H1 (cell line): ENCODE measurements at regions not wholly inside any gene's neighbourhood (a gene's known extent, or its start where the extent isn't known, plus 50 kb on each side); places are given as distances from the start of the nearest gene placed in this dataset.

Experiments used
- CTBP2 ChIP-seq: IDR thresholded peaks from 2 replicates; pipeline ENCODE4 v1.7.0; 2011; ENCODE audit warnings: borderline replicate concordance, mild to moderate bottlenecking, moderate library complexity, mixed read lengths, low read length; ENCODE audit not compliant: insufficient read depth, insufficient read length
- EP300 ChIP-seq, 2 experiments: IDR thresholded peaks; 1 replicate in 1 of 2; 2 replicates in 1 of 2; pipeline ENCODE4 v1.6.1; 2011 to 2012; ENCODE audit warnings: low read depth in 2 of 2, low read length in 2 of 2, mild to moderate bottlenecking in 2 of 2, borderline replicate concordance in 1 of 2, inconsistent platforms in 1 of 2, moderate library complexity in 1 of 2
- TF ChIP-seq, protein P1 (sequence below): fragments of 300-600 bp; sonication (generic); IDR thresholded peaks from 2 replicates; pipeline ENCODE4 v1.7.1; 2012; ENCODE audit warnings: low read length, moderate library complexity, mild to moderate bottlenecking, inconsistent platforms; ENCODE audit not compliant: insufficient replicate concordance

DNA sequence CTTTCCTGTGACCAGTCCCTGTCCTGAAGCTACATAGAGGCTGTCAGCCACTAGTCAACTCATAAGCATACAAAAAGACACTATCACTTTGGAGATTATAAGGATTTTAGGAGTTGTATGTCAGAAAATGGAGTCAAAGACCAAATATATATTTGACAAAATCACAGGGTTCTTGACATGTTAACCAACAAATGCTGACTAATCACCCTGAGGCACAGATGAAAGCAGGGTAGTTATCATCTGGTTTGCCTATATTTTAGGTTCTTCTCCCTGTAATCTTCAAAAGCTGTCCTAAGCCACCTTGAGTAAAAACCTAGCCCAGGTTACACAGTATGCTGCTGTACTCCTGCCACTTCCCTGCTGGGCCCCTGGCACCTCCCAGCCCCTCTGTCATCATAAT, 64.7 kb upstream of the ERCC6L2 start (continued):
- TF ChIP-seq, protein P1, sequence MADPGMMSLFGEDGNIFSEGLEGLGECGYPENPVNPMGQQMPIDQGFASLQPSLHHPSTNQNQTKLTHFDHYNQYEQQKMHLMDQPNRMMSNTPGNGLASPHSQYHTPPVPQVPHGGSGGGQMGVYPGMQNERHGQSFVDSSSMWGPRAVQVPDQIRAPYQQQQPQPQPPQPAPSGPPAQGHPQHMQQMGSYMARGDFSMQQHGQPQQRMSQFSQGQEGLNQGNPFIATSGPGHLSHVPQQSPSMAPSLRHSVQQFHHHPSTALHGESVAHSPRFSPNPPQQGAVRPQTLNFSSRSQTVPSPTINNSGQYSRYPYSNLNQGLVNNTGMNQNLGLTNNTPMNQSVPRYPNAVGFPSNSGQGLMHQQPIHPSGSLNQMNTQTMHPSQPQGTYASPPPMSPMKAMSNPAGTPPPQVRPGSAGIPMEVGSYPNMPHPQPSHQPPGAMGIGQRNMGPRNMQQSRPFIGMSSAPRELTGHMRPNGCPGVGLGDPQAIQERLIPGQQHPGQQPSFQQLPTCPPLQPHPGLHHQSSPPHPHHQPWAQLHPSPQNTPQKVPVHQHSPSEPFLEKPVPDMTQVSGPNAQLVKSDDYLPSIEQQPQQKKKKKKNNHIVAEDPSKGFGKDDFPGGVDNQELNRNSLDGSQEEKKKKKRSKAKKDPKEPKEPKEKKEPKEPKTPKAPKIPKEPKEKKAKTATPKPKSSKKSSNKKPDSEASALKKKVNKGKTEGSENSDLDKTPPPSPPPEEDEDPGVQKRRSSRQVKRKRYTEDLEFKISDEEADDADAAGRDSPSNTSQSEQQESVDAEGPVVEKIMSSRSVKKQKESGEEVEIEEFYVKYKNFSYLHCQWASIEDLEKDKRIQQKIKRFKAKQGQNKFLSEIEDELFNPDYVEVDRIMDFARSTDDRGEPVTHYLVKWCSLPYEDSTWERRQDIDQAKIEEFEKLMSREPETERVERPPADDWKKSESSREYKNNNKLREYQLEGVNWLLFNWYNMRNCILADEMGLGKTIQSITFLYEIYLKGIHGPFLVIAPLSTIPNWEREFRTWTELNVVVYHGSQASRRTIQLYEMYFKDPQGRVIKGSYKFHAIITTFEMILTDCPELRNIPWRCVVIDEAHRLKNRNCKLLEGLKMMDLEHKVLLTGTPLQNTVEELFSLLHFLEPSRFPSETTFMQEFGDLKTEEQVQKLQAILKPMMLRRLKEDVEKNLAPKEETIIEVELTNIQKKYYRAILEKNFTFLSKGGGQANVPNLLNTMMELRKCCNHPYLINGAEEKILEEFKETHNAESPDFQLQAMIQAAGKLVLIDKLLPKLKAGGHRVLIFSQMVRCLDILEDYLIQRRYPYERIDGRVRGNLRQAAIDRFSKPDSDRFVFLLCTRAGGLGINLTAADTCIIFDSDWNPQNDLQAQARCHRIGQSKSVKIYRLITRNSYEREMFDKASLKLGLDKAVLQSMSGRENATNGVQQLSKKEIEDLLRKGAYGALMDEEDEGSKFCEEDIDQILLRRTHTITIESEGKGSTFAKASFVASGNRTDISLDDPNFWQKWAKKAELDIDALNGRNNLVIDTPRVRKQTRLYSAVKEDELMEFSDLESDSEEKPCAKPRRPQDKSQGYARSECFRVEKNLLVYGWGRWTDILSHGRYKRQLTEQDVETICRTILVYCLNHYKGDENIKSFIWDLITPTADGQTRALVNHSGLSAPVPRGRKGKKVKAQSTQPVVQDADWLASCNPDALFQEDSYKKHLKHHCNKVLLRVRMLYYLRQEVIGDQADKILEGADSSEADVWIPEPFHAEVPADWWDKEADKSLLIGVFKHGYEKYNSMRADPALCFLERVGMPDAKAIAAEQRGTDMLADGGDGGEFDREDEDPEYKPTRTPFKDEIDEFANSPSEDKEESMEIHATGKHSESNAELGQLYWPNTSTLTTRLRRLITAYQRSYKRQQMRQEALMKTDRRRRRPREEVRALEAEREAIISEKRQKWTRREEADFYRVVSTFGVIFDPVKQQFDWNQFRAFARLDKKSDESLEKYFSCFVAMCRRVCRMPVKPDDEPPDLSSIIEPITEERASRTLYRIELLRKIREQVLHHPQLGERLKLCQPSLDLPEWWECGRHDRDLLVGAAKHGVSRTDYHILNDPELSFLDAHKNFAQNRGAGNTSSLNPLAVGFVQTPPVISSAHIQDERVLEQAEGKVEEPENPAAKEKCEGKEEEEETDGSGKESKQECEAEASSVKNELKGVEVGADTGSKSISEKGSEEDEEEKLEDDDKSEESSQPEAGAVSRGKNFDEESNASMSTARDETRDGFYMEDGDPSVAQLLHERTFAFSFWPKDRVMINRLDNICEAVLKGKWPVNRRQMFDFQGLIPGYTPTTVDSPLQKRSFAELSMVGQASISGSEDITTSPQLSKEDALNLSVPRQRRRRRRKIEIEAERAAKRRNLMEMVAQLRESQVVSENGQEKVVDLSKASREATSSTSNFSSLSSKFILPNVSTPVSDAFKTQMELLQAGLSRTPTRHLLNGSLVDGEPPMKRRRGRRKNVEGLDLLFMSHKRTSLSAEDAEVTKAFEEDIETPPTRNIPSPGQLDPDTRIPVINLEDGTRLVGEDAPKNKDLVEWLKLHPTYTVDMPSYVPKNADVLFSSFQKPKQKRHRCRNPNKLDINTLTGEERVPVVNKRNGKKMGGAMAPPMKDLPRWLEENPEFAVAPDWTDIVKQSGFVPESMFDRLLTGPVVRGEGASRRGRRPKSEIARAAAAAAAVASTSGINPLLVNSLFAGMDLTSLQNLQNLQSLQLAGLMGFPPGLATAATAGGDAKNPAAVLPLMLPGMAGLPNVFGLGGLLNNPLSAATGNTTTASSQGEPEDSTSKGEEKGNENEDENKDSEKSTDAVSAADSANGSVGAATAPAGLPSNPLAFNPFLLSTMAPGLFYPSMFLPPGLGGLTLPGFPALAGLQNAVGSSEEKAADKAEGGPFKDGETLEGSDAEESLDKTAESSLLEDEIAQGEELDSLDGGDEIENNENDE: no peak
- TF ChIP-seq CTBP2 (no peak), EP300 (IDR thresholded peaks at IDR 0.05; ENCODE audit: borderline replicate concordance in 1 of 2, low read depth in 2 of 2, low read length in 2 of 2) (no peak)
